ENCODE measurements at regions not wholly inside any gene's neighbourhood (a gene's known extent, or its start where the extent isn't known, plus 50 kb on each side); places are given as distances from the start of the nearest gene placed in this dataset.

- no peak for DNase-seq
These were observed 100.5 kb downstream of the AASDH start for GRCh38 chr4:56286763-56287162.

- DNase-seq = no peak
These were observed 103.9 kb downstream of the AASDH start for GRCh38 chr4:56283375-56283774.

- no peak for DNase-seq
These were observed 105.3 kb downstream of the AASDH start for GRCh38 chr4:56282004-56282403.

- no peak for DNase-seq
These were observed 110.7 kb downstream of the AASDH start for GRCh38 chr4:56276547-56276946.

- no peak for DNase-seq
These were observed 113.9 kb downstream of the AASDH start for GRCh38 chr4:56273391-56273790.

- no peak for DNase-seq
These were observed 114.4 kb downstream of the AASDH start for GRCh38 chr4:56272927-56273326.

GRCh38 chr4:56272003-56272402 is 115.3 kb downstream of the AASDH start:
- DNase-seq = no peak

GRCh38 chr4:56271131-56271530 is 116.2 kb downstream of the AASDH start:
- no peak for DNase-seq

GRCh38 chr4:56267558-56267957 is 119.7 kb downstream of the AASDH start:
- DNase-seq = no peak

GRCh38 chr4:56264873-56265272 is 122.4 kb downstream of the AASDH start:
- no peak for DNase-seq

GRCh38 chr4:56261027-56261426 is 126.3 kb downstream of the AASDH start:
- DNase-seq = no peak

- no peak for DNase-seq
These were observed 127.0 kb downstream of the AASDH start for GRCh38 chr4:56260320-56260719.

- no peak for DNase-seq
These were observed 127.6 kb downstream of the AASDH start for GRCh38 chr4:56259655-56260054.

GRCh38 chr4:56255820-56256219 is 131.5 kb downstream of the AASDH start:
- DNase-seq = no peak

- DNase-seq = no peak
These were observed 133.5 kb downstream of the AASDH start for GRCh38 chr4:56253666-56254305.

- DNase-seq = no peak
These were observed 134.6 kb downstream of the AASDH start for GRCh38 chr4:56252561-56253152.

GRCh38 chr4:56251556-56251955 is 135.7 kb downstream of the AASDH start:
- no peak for DNase-seq

GRCh38 chr4:56250776-56251175 is 136.5 kb downstream of the AASDH start:
- DNase-seq = no peak

GRCh38 chr4:56247646-56248045 is 139.6 kb downstream of the AASDH start:
- DNase-seq = no peak

- no peak for DNase-seq
These were observed 141.1 kb downstream of the AASDH start for GRCh38 chr4:56246233-56246610.

- DNase-seq = no peak
These were observed 141.6 kb downstream of the AASDH start for GRCh38 chr4:56245547-56246232.

GRCh38 chr4:56244681-56245080 is 142.6 kb downstream of the AASDH start:
- DNase-seq = no peak

- DNase-seq = no peak
These were observed 144.2 kb downstream of the AASDH start for GRCh38 chr4:56243107-56243506.

GRCh38 chr4:56241500-56241899 is 145.8 kb downstream of the AASDH start:
- DNase-seq = no peak

Data from NCI-H2029 treated with DMSO at 0.1 percent for 48 hours (cell line).